ENCODE measurements at regions not wholly inside any gene's neighbourhood (a gene's known extent, or its start where the extent isn't known, plus 50 kb on each side); places are given as distances from the start of the nearest gene placed in this dataset.

- Histone ChIP-seq H3K56ac (ENCODE audit: insufficient read length, low read depth, low read length) (no peak overlapping the region), H3K9ac (ENCODE audit: extremely low read depth, insufficient read length, low read length) (no peak overlapping the region), H3T11ph (ENCODE audit: low read length) (no peak overlapping the region), H3K14ac (ENCODE audit: insufficient read depth, low read length) (no peak overlapping the region), H3K23ac (ENCODE audit: insufficient read length, low read depth, low read length) (no peak overlapping the region), H2BK120ac (ENCODE audit: low read depth, low read length, poor library complexity, severe bottlenecking) (no peak overlapping the region), H3K4me1 (ENCODE audit: insufficient read depth, low read length) (peaks cover 2% of the 10 kb centered on the region; the same call in 1 of the 2 replicates), H3K4me2 (ENCODE audit: insufficient read depth, insufficient read length, low read length) (no peak overlapping the region), H4K91ac (ENCODE audit: insufficient read length, low read depth, low read length) (no peak overlapping the region), H4K8ac (replicated peaks; ENCODE audit: insufficient read length, low read depth, low read length) (no peak overlapping the region), H4K20me1 (ENCODE audit: control insufficient read depth, insufficient read depth, insufficient read length) (no peaks in the 10 kb centered on the region), H4K5ac (ENCODE audit: insufficient read length, low read depth, low read length) (no peak overlapping the region), H3K9me3 (ENCODE audit: control insufficient read depth, low read depth, low read length) (no peaks in the 10 kb centered on the region), H3K27ac (ENCODE audit: insufficient read length, low read depth, low read length) (no peak overlapping the region), H3K79me2 (ENCODE audit: insufficient read depth, low read length) (no peaks in the 10 kb centered on the region), H3K79me1 (ENCODE audit: insufficient read depth, low read depth, low read length, poor library complexity, severe bottlenecking) (no peaks in the 10 kb centered on the region), H3K27me3 (ENCODE audit: insufficient read depth, low read length) (no peaks in the 10 kb centered on the region), H2BK5ac (ENCODE audit: insufficient read length, low read length) (no peak overlapping the region), H2BK20ac (ENCODE audit: low read depth, low read length, poor library complexity, severe bottlenecking) (no peak overlapping the region), H3K18ac (ENCODE audit: insufficient read length, low read depth, low read length) (no peak overlapping the region), H2AFZ (ENCODE audit: low read length) (no peak overlapping the region), H2BK15ac (ENCODE audit: low read depth, low read length) (no peak overlapping the region), H3K23me2 (ENCODE audit: insufficient read length, low read depth, low read length, poor library complexity, severe bottlenecking) (no peaks in the 10 kb centered on the region), H3K4ac (ENCODE audit: low read depth, low read length) (no peak overlapping the region), H2AK5ac (ENCODE audit: insufficient read length, low read length) (no peak overlapping the region), H2BK12ac (ENCODE audit: insufficient read length, low read depth, low read length) (no peak overlapping the region)
- no peak for DNase-seq
- Mint-ChIP-seq H3K4me1 (peaks cover 19 to 26% of the 10 kb centered on the region in 2 experiments), H3K9me3 (no peaks in the 10 kb centered on the region), H3K36me3 (ENCODE audit: insufficient read depth in 1 of 3, low read depth in 3 of 3) (peaks cover 0 to 1% (median 0%) of the 10 kb centered on the region in 3 experiments; a peak in 1 of 7 replicates), H3K27me3 (ENCODE audit: low read depth) (no peaks in the 10 kb centered on the region), H3K27ac (no peak overlapping the region), H3K4me3 (no peak overlapping the region)
- no CpG with 5 or more reads among the region's 3 CpGs for WGBS (ENCODE audit: extremely low coverage, insufficient read length, low lambda C conversion rate)
- TF ChIP-seq CTCF (conservative IDR thresholded peaks at IDR 0.05): no peak
Observed at GRCh38 chr3:176416870-176417269, 780.4 kb downstream of the TBL1XR1 start.

All from H9 (cell line).